ENCODE measurements at regions not wholly inside any gene's neighbourhood (a gene's known extent, or its start where the extent isn't known, plus 50 kb on each side); places are given as distances from the start of the nearest gene placed in this dataset.
"Not testable (repeated sequence)": the region's sequence is repeated elsewhere in the genome, so short reads cannot be mapped to it uniquely, and the experiment has no call there.

DNA sequence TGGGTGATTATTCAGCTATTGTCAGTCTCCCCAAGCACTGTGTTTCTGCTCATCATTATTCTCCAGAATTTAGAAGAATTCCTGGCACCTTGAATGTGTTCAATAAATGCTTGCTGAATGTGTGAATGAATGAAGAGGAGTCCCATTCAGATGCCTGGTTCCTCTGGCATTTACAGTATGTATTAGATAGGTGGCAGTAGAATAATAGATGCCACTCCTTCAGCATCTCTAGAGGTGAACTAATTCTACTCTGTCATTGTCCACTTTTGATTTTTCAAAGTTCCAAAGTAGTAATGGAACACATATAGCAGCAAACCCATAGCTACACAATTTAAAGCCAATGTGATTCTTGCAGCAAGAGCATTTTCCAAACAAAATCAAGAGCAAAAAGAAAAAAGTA is 118.9 kb upstream of the CEP162 start:
- no peak for DNase-seq

GRCh38 chr6:84344005-84344404 is 116.6 kb upstream of the CEP162 start:
- no peak for DNase-seq

GRCh38 chr6:84340422-84340821 is 113.0 kb upstream of the CEP162 start:
- no peak for DNase-seq

GRCh38 chr6:84333842-84334241 is 106.4 kb upstream of the CEP162 start:
- no peak for DNase-seq

DNA sequence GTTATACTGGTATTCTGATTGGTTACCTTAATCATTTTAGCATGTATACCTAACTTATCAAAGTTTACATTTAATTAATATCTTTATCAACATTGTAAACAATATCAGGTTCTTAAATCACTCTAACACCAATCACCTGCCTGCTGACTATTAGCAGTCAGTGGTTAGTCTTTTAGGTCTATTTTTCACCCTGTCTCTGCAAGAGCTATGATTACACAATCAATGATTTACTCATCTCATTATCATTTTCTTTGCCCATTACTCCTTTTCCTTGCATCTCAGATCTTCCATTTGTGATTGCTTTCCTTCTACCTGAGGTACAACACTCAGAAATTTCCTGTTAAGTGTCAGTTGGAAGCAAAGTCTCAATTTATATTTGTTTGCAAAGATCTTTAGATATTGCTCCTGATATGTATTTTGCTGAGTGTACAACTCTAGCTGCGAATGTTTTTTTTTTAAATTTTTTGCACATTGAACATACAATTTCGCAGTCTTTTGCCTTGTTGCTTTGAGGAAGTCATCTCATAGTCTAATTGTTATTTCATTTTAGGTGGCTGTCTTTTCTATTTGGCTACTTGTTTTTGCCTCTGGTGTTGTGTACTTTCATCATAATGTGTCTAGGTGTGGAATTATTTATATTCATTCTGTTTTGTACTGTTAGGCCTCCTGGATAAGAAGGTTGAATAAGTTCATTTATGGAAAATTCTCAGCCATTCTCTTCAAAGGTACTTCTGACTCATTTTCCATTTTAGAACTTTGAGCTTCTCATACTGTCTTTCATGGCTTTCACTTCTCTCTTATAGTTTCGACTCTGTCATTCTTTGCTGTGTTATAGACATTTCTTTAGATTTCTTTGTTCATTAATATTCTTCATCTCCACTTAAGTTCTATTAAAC is 104.9 kb upstream of the CEP162 start:
- DNase-seq: no peak

DNA sequence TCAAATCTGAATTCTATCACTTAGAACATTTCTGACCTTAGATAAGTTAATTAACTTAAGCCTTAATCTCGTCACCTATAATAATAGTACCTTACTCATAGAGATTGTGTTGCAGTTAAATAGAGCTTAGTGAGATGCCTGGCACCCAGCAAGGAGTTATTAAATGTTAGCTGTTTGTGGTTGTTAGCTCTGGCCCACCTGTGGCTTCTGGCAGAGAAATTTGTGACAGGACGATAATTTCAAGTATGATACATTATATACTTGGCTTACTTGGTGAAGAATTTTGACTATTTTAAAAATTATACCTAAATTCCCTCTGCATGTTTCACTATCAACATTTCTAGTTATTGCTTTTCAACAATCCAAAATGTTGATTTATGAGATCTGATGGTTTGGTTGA is 102.9 kb upstream of the CEP162 start:
- DNase-seq: no peak

DNA sequence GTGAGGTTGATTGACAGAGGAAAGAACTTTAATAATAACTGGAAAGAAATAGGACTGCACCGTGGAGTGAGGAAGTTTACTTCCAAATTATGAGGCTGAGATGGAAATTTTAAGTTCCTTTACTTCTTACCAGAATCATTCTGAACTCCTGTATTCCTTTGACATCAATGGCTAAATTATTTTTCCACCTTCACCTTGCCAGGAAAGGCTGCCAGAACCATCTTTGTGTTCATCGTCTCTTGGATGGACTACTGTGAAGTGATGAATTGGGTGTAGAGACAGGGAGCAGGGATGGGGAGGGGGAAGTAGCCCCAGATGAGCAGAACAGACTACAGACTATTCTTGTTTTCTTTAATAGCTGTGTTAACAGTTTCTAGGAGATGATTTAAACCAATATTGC is 102.1 kb upstream of the CEP162 start:
- DNase-seq: no peak

- no peak for DNase-seq
Measured at GRCh38 chr6:84329077-84329476, 101.6 kb upstream of the CEP162 start.

DNA sequence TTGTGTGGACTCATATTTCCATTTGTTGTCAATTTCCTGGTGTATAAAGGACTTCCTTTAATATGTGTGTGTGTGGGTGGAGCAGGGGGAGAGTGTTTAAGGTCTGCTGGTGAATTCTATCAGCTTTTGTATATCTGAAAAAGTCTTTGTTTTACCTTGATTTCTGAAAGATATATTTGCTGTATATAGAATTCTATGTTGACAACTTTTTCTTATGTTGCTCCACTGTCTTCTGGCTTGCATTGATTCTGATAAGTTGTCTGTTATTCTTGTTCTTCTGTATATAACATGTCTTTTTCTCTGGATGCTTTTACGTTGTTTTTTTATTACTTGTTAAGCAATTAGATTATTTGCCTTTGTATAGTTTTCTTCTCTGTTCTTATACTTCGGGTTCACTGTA is 90.0 kb upstream of the CEP162 start:
- no peak for DNase-seq

DNA sequence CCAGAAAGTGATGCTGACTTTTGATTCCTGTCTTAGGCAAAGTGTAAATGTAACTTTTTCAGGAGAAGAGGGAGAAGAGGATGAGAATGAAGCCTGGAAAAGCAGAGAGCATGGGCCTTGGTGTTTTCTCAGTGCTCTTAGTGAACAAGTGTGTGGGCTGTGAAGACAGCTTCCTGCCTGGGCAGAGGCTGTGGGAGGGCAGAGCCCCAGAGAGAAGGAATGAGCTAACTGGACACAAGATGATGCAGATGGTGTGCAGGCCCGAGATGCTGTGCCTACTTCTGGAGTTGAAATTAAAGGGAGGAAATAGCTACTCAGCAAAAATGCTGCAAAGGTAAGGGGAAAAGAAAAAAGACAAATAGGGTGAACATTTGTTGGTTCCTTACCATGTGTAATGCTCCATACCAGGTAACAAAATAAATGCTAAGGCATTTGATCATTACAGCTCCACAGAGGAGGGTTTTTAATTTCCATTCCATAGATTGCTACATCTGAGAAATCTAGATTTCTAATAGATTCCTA is 87.0 kb upstream of the CEP162 start:
- DNase-seq: no peak

- no peak for DNase-seq
Measured at GRCh38 chr6:84309336-84309735, 81.9 kb upstream of the CEP162 start.

GRCh38 chr6:84304881-84305280 is 77.4 kb upstream of the CEP162 start:
- DNase-seq: no peak

- DNase-seq: not testable (repeated sequence)
Measured at GRCh38 chr6:84291033-84291432, 63.6 kb upstream of the CEP162 start.

- DNase-seq: peak; percentile 7
Measured at GRCh38 chr6:84284428-84285049, 57.1 kb upstream of the CEP162 start.

- DNase-seq: no peak
Measured at GRCh38 chr6:84282550-84282949, 55.1 kb upstream of the CEP162 start.

- no peak for DNase-seq
Measured at GRCh38 chr6:84280639-84281038, 53.2 kb upstream of the CEP162 start.

DNA sequence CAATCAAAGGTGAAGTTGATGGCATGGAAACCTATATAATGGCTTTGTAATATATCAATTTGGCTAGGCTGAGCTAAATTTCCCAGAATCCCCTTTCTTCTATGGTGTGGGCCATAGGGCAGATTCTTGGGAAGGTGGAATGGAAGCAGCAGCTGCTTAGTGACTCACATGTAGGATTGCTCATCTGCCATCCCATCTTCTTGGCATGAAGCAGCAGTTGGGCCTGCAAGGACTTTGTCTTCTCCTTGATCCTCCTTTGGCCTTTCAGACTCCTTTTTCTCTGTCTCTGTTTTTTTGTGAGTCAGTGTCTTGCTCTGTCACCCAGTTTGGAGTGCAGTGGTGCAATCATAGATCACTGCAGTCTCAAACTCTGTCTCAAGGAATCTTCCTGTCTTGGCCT is 52.6 kb upstream of the CEP162 start:
- DNase-seq: no peak

DNA sequence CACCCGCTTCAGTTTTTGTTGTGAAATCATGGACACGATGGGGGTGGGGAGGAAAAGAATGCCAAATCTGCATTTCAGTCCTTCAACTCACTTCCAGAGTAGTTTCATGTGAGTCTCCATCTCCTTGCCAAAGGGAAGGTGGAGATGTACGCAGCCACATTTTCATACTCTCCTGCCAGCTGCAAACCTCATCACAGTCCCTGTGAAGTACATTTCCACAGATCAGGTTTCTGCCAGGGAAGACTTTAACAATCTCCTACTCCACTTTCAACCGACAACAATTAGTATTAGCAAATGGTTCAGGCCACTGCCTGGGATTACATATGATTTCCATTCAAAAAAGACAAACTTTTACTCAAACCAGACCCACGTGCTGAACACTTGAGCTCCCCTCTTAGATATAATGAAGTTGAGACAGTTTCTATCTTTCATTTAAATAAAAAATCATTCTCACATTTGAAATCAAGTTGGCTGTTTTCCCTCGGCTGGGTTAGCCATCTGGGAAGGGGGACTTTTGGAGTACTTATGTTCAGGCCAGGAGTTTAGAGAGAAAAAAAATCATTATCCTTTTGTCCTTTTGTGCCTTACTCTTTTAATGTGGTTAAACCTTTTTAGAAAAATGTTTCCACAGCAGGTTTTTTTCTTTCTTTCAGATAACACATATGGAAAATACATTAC is 51.0 kb upstream of the CEP162 start:
- no peak for DNase-seq

All from hematopoietic multipotent progenitor cell treated with erythropoietin and hydrocortisone succinate and interleukin-3 and kit ligand, for 8 days (in vitro differentiated cells).